GM10248 (cell line): ENCODE measurements at regions not wholly inside any gene's neighbourhood (a gene's known extent, or its start where the extent isn't known, plus 50 kb on each side); places are given as distances from the start of the nearest gene placed in this dataset.

Experiments used
- CTCF ChIA-PET: fragments of 300-600 bp; sonication (Branson Sonifier 250); formaldehyde crosslinking; extraction: SDS; loops from one replicate; lab custom pipeline; 2021; ENCODE audit warnings: antibody characterized with exemption; lab: Yijun Ruan, JAX
- POLR2A ChIA-PET: fragments of 350-650 bp; sonication (Branson Sonifier 250); formaldehyde crosslinking; extraction: SDS; loops from one replicate; lab custom pipeline; 2020; ENCODE audit warnings: antibody characterized with exemption; lab: Yijun Ruan, JAX
- DNase-seq: peaks from one replicate; pipeline ENCODE4 v3.0.0; 2012; ENCODE audit errors: extremely low spot score
- CTCF ChIP-seq: IDR thresholded peaks from 2 replicates; pipeline ENCODE4 v1.5.1; 2012; ENCODE audit warnings: mild to moderate bottlenecking, low read depth; ENCODE audit errors: extremely low read depth, missing control alignments, control extremely low read depth

- ChIA-PET POLR2A (no interaction called here), CTCF (interaction anchor here (0.6 to 3.5 kb wide), 45 partner anchors 8 to 477 kb away, joined by 3 to 27 read pairs (median 4); no protein-coding TSS in a partner anchor)
- peak; percentile 72 for TF ChIP-seq CTCF
- DNase-seq, result peak; percentile 73
Measured at GRCh38 chr21:33127154-33127867, 57.4 kb downstream of the OLIG1 start.

GRCh38 chr21:33127868-33128242, 57.9 kb downstream of the OLIG1 start:
- no peak for DNase-seq
- CTCF ChIA-PET, result interaction anchor here (0.6 to 3.5 kb wide), 39 partner anchors 8 to 452 kb away, joined by 3 to 27 read pairs (median 4); no protein-coding TSS in a partner anchor
- POLR2A ChIA-PET, result no interaction called here
- TF ChIP-seq CTCF, result no peak

- no peak for DNase-seq
- TF ChIP-seq CTCF, result no peak
- CTCF ChIA-PET, result interaction anchor here (0.9 to 2.6 kb wide), 6 partner anchors 8 to 296 kb away, joined by 4 to 27 read pairs (median 9); no protein-coding TSS in a partner anchor
- POLR2A ChIA-PET, result no interaction called here
Measured at GRCh38 chr21:33128538-33128937, 58.6 kb downstream of the OLIG1 start.

- peak; percentile 9 for TF ChIP-seq CTCF
- CTCF ChIA-PET, result interaction anchor here (0.9 to 1.5 kb wide), 4 partner anchors 12 to 312 kb away, joined by 3 to 4 read pairs (median 3); no protein-coding TSS in a partner anchor
- DNase-seq, result no peak
- POLR2A ChIA-PET, result no interaction called here
Measured at GRCh38 chr21:33132054-33132453, 62.1 kb downstream of the OLIG1 start.

GRCh38 chr21:33133892-33134291, 64.0 kb downstream of the OLIG1 start:
- POLR2A ChIA-PET, result no interaction called here
- CTCF ChIA-PET, result interaction anchor here (1.0 to 2.5 kb wide), 5 partner anchors 9 to 311 kb away, joined by 3 to 8 read pairs (median 3); no protein-coding TSS in a partner anchor
- no peak for TF ChIP-seq CTCF
- DNase-seq, result no peak

GRCh38 chr21:33135925-33136324, 66.0 kb downstream of the OLIG1 start:
- CTCF ChIA-PET, result interaction anchor here (1.3 to 1.7 kb wide), 3 partner anchors 8 to 467 kb away, joined by 3 to 9 read pairs (median 4); no protein-coding TSS in a partner anchor
- POLR2A ChIA-PET, result no interaction called here
- TF ChIP-seq CTCF, result no peak
- DNase-seq, result no peak
